Prostate gland (tissue), 2 donors: ENCODE measurements at regions not wholly inside any gene's neighbourhood (a gene's known extent, or its start where the extent isn't known, plus 50 kb on each side); places are given as distances from the start of the nearest gene placed in this dataset.

ENCODE experiments used
- CTCF ChIP-seq, 4 experiments: fragments of 200-600 bp in 2 of 4; fragments of 450-650 bp in 2 of 4; sonication (generic) in 2 of 4; IDR thresholded peaks; 1 replicate in 3 of 4; 2 replicates in 1 of 4; pipeline ENCODE4 v1.5.1; 2016 to 2019; ENCODE audit warnings: antibody characterized with exemption in 4 of 4, mild to moderate bottlenecking in 2 of 4, moderate library complexity in 2 of 4
- POLR2A ChIP-seq: fragments of 450-650 bp; IDR thresholded peaks from one replicate; pipeline ENCODE4 v1.6.1; 2016; ENCODE audit warnings: antibody characterized with exemption, mild to moderate bottlenecking

DNA sequence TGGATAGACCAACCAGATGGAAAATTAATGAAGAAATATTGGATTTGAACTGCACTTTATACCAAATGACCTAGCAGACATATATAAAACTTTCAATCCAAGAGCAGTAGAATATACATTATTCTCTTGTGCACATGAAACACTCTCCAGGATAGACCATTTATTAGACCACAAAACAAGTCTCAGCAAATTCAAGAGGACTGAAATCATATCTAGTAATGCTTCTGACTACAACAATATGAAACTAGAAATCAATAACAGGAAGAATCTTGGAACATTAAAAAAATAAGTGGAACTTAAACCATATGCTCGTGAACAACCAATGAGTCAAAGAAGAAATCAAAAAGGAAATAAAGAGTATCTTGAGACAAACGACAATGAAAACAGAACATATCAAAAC is 150.0 kb upstream of the CD180 start:
- TF ChIP-seq CTCF (IDR thresholded peaks at IDR 0.05), result no peak
- no peak for TF ChIP-seq POLR2A
